ENCODE measurements at regions not wholly inside any gene's neighbourhood (a gene's known extent, or its start where the extent isn't known, plus 50 kb on each side); places are given as distances from the start of the nearest gene placed in this dataset.

- TF ChIP-seq POLR2A (IDR thresholded peaks at IDR 0.05), result no peak
- no peak for TF ChIP-seq CTCF (IDR thresholded peaks at IDR 0.05)
These were observed 288.3 kb upstream of the CLINT1 start for GRCh38 chr5:158147227-158147626.

Measured in adrenal gland (tissue), 5 donors.